Ramos (cell line): ENCODE measurements at regions not wholly inside any gene's neighbourhood (a gene's known extent, or its start where the extent isn't known, plus 50 kb on each side); places are given as distances from the start of the nearest gene placed in this dataset.

ENCODE experiments used
- in situ Hi-C: fragments of 300-500 bp; cut with MboI; formaldehyde crosslinking; loops from one replicate; pipeline ENCODE4 v1.14.3; 2022; ENCODE audit warnings: low sequenced_read_pairs; ENCODE audit not compliant: unreplicated experiment

DNA sequence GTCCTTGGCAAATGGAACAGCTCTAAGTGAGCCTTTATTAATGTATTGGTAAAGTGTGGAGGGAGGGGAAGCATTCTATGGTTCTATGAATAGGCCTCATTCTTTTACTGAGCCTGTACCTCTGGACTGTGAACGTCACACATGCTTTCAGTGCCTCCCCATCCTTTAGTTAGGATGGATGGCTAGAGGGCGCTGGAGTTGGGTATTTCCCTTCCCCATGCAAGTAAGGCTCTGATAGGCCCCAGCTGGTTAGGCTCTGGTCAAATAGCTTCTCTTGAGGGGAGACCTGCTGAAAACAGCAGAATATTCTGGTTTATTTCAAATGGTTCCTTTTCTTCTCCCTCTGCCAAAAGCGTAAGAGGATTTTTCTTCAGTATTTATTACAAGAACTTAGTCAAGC, 860.9 kb upstream of the MDGA2 start:
- in situ Hi-C loops: no loop called here

DNA sequence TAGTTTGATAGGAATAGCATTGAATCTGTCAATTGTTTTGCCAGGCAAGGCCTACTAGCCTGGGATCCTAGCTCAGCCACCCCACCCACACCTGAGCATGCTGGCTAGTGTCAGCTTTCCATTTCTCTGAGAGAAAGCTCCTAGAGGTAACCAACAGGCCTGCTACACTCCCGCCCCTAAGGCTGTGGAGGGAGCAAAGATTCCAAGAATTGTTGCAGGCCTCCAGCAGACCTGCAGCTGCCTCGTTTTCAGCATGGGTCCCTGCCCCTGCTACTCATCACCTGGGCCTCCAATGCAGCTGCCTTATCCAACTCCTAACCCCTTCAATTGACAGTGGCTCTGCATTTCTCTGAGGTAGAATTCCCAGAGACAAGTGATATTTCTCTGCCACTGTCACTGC, 852.4 kb upstream of the MDGA2 start:
- in situ Hi-C loops: no loop called here

DNA sequence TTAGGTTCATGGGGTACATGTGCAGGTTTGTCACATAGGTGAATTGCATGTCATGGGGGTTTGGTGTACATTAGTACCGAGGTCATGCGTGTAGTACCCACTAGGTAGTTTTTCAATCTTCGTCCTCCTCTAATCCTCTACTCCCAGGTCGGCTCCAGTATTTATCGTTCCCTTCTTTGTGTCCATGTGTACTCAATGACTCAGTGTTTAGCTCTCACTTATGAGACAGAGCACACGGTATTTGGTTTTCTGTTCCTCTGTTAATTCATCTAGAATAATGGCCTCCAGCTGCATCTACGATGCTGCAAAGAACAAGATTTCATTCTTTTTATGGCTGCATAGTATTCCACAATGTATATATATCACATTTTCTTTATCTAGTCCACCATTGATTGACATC, 850.9 kb upstream of the MDGA2 start:
- in situ Hi-C loops: no loop called here

DNA sequence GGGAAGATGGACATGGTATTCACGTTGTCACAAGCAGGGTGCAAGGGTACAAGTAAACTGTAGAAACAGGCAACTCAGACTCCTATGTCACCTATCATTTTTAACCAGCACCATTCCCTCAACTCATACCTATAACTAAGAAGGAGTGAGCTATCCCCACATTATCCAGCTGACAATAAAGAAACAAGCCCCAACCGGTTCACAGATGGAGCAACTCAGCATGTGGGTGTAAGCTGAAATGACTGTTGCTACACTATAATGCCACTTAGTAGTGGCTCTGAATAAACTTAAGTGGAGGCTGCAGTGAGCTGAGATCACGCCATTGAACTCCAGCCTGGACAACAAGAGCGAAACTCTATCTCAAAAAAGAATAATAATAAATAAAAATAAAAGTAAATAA, 829.5 kb upstream of the MDGA2 start:
- in situ Hi-C loops: no loop called here

DNA sequence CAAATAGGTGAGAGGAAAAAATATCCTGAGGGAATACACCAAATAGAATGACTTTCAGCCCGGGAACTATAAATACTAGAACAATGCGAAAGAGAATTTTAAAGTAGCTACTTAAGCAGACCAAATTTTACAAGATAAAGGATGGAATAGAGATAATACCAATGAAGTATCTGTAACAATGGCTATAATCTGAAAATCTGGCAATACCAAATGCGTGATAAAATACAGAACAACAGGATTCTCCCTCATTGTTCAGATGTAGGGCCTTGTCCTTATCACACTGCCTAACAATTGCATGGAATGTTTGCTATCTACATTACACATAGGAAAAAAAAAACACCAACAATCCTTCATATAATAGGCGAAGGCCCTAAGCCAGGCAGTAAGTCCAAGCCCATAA, 815.4 kb upstream of the MDGA2 start:
- in situ Hi-C loops: no loop called here

DNA sequence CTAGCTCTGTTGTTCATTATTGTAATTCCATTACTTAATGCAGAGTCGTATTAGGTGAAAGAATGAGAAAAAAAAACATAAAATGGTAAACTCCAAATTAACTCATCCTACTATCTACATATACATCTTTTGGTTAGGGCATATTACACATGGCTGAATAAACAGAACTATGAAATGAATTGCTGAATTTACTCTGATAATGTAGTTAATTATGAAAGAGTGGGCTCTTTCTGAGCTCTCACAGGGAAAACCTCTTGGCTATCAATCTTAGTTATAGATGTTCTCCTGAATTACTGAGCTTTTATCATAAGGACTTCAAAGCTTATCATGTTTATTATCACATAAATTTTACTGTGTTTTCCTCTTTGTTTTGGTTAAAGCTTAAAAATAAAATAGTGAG, 798.5 kb upstream of the MDGA2 start:
- in situ Hi-C loops: no loop called here

DNA sequence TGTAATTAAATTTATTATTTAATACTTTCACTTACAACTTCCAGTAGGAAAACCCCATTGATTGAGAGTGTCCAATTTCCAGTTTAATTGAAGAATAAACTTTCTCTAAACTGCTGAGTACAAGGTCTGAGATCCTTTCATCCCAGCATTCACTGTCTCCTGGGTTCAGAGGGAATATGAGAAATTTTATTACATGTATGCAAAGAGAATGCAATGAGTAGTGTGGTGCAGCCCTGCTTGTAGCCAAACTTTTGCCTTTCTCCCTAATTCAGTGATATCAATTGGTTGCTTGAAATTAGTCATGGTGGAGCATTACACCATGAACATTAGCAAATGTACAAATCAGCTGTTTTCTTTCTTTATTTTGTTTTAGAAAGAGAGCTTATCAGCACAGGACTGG, 780.6 kb upstream of the MDGA2 start:
- in situ Hi-C loops: no loop called here

DNA sequence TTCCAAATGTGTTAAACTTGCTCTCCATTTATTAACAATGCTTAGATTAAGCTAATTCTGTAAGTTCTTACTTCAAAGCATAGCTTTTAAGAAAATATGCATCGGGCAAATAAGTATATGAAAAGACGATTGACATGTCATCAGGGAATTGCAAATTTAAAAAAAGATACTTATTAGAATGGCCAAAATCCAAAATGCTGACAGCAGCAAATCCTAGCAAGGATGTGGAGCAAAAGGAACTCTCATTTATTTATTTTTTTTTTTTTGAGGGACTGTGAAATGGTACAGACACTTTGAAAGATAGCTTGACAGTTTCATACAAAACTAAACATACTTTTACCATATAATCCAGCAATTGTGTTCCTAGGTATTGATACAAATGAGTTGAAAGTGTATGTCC, 779.5 kb upstream of the MDGA2 start:
- in situ Hi-C loops: no loop called here

DNA sequence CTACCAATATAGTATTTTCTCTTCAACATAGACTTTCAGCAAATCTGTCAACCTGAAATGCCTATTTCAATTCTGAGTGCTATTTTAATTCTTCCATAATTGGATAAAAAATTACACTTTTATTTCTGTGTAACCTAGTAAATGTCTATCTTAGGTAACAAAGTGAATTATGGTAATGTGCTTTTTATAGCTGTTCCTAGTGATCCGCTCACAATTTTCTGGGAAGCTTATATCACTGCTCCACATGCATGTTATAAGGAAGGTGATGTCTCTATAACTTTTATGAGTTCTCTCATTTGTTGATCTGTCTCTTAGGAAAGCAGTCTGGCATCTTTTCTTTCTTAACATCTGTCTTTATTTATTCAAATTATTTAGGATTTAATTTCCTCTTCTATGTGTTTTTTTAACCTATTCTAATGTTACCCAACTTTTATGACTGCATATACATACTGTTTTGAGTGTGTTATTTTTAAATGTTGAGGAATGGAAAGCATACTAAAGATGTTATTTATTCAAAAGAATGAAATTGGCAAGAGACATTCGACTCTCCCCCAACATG, 777.1 kb upstream of the MDGA2 start:
- in situ Hi-C loops: no loop called here

DNA sequence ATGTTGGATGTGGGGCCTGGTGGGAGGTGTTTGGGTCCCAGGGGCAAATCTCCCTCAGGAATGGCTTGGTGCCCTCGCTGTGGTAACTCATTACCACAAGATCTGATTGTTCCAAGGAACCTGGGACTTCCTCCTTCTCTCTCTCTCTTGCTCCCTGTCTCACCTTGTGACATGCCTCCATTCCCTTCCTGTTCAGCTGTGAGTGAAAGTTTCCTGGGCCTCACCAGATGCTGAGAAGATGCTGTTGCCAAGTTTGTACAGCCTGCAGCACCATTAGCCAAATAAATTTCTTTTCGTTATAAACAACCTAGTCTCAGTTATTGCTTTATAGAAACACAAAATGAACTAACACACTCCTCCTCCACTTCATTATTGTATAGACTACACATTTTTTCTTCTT, 759.8 kb upstream of the MDGA2 start:
- in situ Hi-C loops: no loop called here

DNA sequence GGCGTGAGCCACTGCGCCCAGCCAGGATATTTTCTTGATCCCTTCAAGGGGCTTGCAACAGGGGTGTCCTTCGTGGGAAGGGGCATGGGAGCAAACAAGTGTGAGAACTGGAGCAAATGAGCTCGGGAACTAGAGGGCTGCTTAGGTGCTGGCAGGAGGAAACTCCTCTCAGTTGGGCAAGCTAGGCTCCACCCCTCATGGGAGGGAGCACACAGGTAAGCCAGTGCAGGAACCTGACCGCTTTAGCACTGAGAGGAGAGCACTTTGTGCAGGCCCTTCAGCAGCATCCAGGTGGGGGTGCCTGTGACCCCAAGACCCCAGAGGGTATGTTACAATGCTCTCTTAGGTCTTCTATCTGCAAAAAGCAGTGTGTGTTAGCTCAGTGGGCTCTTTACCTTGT, 755.4 kb upstream of the MDGA2 start:
- in situ Hi-C loops: no loop called here

DNA sequence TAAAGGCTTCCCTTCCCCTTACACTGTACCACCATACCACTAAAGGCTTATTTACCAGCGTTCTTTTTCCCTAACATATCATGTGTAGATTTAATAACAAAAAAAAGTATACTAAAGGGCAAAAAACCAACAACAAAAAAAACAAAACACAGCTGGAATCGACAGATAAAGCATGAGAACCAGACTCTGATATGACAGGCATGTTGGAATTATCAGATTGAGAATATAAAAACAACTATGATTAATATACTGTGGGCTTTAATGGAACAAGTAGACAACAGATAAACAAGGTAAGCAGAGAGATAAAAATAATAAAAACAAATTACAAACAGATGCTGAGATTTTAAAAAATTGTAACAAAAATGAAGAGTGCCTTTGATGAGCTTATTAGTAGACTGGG, 754.1 kb upstream of the MDGA2 start:
- in situ Hi-C loops: no loop called here

DNA sequence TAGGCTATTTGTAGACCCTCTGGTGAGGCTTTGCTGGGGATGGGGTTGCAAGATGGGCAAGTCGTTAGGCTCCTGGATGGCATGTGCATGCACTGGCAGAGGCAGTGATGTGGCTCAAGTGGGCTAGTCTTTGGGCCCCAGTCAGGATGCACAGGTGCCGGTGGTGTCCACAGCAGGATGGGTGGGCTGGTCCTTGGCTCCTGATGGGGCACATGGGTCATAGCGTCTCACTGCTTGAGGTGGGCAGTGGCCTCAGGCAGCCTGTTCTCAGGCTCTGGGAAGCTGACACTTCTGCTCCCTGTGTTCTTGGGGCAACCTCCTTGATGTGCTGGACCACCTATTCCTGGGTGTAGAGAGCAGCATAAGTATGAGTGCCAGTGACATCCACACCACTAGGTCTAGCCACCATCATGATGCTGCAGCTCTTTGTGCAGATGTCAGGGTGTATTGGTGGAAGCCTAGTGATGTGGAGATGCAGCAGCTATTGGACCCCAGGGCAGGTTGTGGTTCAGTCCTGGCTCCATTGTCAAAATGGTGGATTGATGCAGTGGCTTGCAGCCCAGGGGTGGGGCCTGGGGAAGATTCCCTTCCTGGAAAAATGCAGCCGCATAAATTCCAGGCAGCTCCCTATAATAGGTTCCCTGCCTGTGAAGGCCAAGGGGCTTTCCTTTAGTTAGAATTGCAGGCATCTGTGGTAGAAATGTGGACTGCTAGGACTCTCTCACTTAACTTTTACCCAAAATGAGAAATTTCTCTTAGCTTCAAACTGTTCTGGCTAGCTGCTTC, 742.5 kb upstream of the MDGA2 start:
- in situ Hi-C loops: no loop called here

DNA sequence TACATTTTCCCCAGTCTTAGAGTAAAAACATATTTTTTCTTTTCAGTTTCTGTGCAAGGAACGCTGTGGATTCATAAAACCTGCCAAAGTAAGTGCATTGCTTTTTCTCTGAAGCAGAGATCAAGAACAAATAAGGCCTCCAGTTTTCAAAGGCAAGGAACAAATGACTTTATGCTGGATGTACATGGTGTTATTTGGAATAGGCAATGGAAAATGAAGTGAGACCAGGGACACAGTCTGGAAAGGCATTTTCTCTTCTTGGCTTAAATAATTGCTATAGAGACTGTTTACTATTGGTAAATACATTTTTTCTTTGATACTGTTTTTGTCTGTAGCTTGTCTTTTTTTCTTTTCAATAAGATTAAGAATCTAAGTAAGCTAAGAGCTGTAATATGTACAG, 725.9 kb upstream of the MDGA2 start:
- in situ Hi-C loops: no loop called here

DNA sequence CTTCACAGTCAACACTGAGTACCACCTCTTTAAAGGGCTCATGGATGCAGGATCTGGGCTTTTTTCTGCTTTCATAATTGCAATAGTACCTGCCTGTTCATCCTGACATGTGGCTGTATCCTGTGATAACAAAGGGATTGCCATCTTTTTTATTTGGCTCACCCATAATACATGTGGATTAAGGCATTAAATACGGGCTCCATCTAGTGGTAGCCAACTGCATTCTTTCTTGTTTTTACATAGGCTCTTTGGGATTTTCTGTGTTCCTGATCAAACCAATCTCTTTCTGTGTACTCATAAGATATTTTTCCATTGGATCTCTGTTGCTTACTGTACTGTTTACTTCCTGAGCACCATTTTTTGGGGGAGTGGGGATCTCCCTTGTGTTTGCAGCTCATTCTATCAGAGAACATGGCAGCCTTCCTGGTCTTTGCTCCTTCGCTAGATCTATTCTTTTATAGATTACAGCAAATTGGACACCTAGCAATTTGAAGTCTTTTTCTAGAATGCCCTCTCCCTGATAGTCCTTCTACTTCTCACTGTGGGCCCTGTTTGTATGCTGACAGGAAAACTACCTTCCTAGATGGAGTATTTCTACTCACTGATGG, 723.4 kb upstream of the MDGA2 start:
- in situ Hi-C loops: loop anchor here (25.0 kb wide), 1 partner anchor 486 kb away; no protein-coding TSS in a partner anchor

DNA sequence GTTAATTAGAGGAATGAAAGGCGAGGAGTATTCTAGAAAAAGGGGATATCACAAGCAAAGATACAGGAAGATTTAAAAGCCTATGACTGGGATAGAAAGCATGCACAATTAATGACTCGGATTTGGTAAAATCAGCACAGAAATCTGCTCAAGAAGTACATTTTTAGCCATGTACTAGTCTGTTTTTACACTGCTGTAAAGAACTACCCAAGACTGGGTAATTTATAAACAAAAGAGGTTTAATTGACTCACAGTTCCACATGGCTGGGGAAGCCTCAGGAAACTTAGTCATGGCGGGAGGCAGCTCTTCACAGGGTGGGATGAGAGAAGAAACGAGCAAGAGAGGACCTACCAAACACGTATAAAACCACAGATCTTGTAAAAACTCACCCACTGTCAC, 716.3 kb upstream of the MDGA2 start:
- in situ Hi-C loops: loop anchor here (25.0 kb wide), 1 partner anchor 479 kb away; no protein-coding TSS in a partner anchor

DNA sequence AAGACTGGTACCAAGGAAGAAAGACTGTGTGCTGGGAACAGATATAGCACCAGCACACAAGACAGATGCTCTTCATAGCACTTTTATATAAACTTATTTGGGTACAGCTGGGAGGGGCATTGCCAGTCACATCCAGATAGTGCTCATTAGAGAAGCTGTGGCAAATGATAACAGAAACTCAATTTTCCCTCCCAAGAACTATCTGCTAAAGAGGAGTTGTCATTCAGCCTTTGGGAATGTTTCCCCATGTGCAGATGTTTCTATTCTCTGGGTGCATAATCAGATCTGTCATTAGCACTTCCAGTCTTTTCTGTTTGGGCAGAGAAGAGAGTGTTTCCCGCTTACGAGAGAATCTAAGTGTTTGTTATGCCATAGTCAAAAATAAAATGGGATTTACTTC, 714.9 kb upstream of the MDGA2 start:
- in situ Hi-C loops: loop anchor here (25.0 kb wide), 1 partner anchor 478 kb away; no protein-coding TSS in a partner anchor

DNA sequence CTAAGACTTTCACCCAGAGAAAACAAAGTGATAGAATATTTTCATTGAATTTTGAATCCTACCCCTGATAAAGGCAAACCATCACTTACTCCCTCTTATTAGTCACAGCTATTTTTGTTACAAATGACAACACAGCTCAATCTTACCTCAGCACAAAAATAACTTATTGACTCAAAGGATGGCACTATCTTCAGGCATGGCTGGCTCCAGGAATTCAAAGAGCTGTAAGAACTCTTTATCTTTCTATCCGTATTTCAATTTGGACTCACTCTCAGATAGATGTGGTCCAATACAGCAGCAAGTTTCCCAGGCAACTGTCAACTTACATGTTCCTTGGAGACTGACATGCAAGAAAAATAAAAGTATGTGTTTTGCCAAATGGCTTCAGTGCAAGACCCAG, 709.4 kb upstream of the MDGA2 start:
- in situ Hi-C loops: loop anchor here (25.0 kb wide), 1 partner anchor 473 kb away; no protein-coding TSS in a partner anchor

DNA sequence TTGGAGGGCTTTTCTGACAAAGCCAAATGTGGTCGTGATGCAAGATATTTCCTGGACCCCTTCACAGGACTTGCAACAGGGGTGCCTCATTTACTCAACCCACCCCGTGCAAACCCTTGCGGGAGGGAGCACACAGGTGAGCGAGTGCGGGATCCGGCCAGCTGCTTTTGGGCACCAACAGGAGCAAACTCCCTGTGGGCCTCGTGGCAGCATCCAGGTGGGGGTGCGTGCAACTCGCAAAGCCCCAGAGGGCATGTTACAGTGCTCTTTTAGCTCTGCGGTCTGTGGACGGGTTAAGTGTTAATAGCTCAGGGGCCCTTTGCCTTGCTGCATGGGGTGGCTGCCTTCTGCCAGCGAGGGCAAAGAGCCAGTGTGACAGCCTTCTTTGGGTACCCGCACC, 707.6 kb upstream of the MDGA2 start:
- in situ Hi-C loops: loop anchor here (25.0 kb wide), 1 partner anchor 471 kb away; no protein-coding TSS in a partner anchor

DNA sequence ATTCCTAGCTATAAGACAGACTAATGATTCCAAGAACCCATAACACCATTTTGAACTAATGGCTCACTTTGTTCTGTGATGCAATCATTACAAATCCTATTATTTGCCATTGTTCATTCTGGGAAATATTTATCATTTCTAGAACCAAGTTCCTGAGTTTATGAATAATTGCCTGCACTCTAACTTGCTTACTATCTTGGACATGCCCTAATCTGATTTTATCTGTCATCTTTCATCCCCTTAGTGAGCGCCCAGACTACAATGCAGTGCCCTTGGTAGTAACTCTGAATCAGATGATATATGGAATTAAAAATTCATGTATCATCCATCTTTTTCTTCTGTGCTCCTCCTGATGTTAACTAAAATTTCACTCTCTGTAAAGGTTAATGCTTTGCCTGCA, 703.1 kb upstream of the MDGA2 start:
- in situ Hi-C loops: loop anchor here (25.0 kb wide), 1 partner anchor 466 kb away; no protein-coding TSS in a partner anchor

DNA sequence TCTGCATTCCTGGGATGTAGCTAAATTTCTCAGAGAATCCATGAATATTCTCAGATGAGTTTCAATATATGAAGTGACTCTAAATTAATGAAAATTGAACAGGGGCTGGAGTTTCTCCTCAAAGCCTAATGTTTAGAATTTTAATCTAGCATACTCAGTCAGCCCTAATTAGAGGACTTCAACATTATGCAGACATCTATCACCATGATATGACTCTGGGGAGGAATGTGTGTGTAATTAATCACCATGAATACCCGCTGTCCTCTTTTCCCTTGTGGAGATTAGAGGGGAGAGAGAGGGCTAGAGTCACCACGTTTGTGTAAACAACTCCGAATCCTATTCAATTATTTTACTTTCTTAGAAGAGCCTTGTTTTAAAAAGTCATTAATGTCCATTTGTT, 698.6 kb upstream of the MDGA2 start:
- in situ Hi-C loops: no loop called here
